Keratinocyte (primary cell): ENCODE measurements at regions not wholly inside any gene's neighbourhood (a gene's known extent, or its start where the extent isn't known, plus 50 kb on each side); places are given as distances from the start of the nearest gene placed in this dataset.

Source experiments
- DNase-seq: peaks from one replicate; pipeline ENCODE4 v3.0.0-alpha.2; 2011; ENCODE audit warnings: low read depth, missing footprints, low spot score
- FAIRE-seq: peaks from 2 replicates; lab custom pipeline; 2011; peaks lifted over from hg19 to GRCh38; lab: Jason Lieb, UNC
- H2AFZ ChIP-seq: 2 replicates; pipeline ENCODE4 v1.6.0; 2012; ENCODE audit warnings: low read length, control low read depth, inconsistent platforms; ENCODE audit not compliant: control insufficient read depth
- H3K27ac ChIP-seq: 2 replicates; pipeline ENCODE4 v1.5.1; 2011; ENCODE audit warnings: low read length; ENCODE audit not compliant: control insufficient read depth, insufficient read depth
- H3K27me3 ChIP-seq: 3 replicates; pipeline ENCODE4 v1.6.0; 2011; ENCODE audit warnings: low read length; ENCODE audit not compliant: control insufficient read depth, insufficient read depth; ENCODE audit errors: extremely low read depth
- H3K36me3 ChIP-seq, 2 experiments: 2 replicates in 1 of 2; 3 replicates in 1 of 2; pipeline ENCODE4 v1.5.1; 2011; ENCODE audit warnings: low read length in 2 of 2, mild to moderate bottlenecking in 1 of 2; ENCODE audit not compliant: control insufficient read depth in 2 of 2, insufficient read depth in 2 of 2; ENCODE audit errors: extremely low read depth in 1 of 2
- H3K4me1 ChIP-seq: 3 replicates; pipeline ENCODE4 v1.5.1; 2011; ENCODE audit warnings: low read length; ENCODE audit not compliant: control insufficient read depth, insufficient read depth; ENCODE audit errors: extremely low read depth
- H3K4me2 ChIP-seq: 3 replicates; pipeline ENCODE4 v1.6.0; 2011; ENCODE audit warnings: low read depth, low read length; ENCODE audit not compliant: control insufficient read depth, insufficient read depth; ENCODE audit errors: extremely low read depth
- H3K4me3 ChIP-seq, 3 experiments: fragments of 200-600 bp in 1 of 3; sonication (generic) in 1 of 3; 2 replicates in 2 of 3; 3 replicates in 1 of 3; pipeline ENCODE4 v1.5.1; 2011 to 2016; ENCODE audit warnings: low read length in 3 of 3, mild to moderate bottlenecking in 3 of 3, control low read depth in 2 of 3, inconsistent platforms in 1 of 3, low read depth in 1 of 3, mixed read lengths in 1 of 3, mixed run types in 1 of 3, moderate library complexity in 1 of 3; ENCODE audit not compliant: control insufficient read depth in 2 of 3, insufficient read depth in 2 of 3; ENCODE audit errors: extremely low read depth in 1 of 3
- H3K79me2 ChIP-seq: 2 replicates; pipeline ENCODE4 v1.6.0; 2012; ENCODE audit warnings: low read length; ENCODE audit not compliant: control insufficient read depth, insufficient read depth
- H3K9ac ChIP-seq: 3 replicates; pipeline ENCODE4 v1.6.0; 2011; ENCODE audit warnings: low read length; ENCODE audit not compliant: control insufficient read depth, insufficient read depth; ENCODE audit errors: extremely low read depth
- H3K9me1 ChIP-seq: 3 replicates; pipeline ENCODE4 v1.6.0; 2011; ENCODE audit warnings: low read length; ENCODE audit not compliant: control insufficient read depth, insufficient read depth; ENCODE audit errors: extremely low read depth
- H3K9me3 ChIP-seq: 2 replicates; pipeline ENCODE4 v1.5.1; 2012; ENCODE audit warnings: low read depth, low read length; ENCODE audit not compliant: control insufficient read depth
- H4K20me1 ChIP-seq: 3 replicates; pipeline ENCODE4 v1.6.0; 2011; ENCODE audit warnings: low read length; ENCODE audit not compliant: control insufficient read depth, insufficient read depth; ENCODE audit errors: extremely low read depth
- EZH2 ChIP-seq: IDR thresholded peaks from one replicate; pipeline ENCODE4 v1.6.1; 2012; ENCODE audit warnings: inconsistent platforms, mild to moderate bottlenecking, low read length, moderate library complexity
- dilution Hi-C: fragments of 300-500 bp; cut with MboI; formaldehyde crosslinking; loops from one replicate; pipeline ENCODE4 v1.7.0; 2020; ENCODE audit warnings: low sequenced_read_pairs; ENCODE audit not compliant: extremely low pct_ligation_motif_present
- TF ChIP-seq, protein P1 (sequence below), 3 experiments: IDR thresholded peaks in 1 of 3; conservative IDR thresholded peaks in 1 of 3; optimal IDR thresholded peaks in 1 of 3; 2 replicates in 2 of 3; 3 replicates in 1 of 3; pipeline versions ENCODE3 to v1.5.1; 2011; ENCODE audit warnings: low read length in 3 of 3, mild to moderate bottlenecking in 3 of 3, moderate library complexity in 2 of 3, control low read depth in 1 of 3, inconsistent platforms in 1 of 3; ENCODE audit not compliant: insufficient read depth in 2 of 3; ENCODE audit errors: extremely low read depth in 1 of 3

DNA sequence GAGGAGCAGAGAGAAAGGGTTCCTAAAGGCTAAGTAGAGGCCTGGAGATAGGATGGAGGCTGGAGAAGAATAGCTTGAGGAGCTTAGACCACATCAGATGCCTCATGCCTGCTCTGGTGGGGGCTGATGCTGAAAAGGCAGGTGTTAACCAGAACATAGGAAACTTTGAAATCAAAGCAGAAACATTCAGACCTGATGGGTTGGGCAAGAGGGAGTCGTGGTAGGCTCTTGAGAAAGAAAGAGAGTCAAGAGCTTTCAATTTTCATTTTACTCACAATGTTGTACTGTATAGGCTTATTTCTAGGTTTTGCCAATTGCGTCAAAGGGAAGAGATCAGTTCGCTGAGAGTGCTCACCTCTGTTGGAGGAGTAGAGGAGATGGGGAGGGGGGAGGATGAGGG lies 406.6 kb upstream of the SALL1 start:
- FAIRE-seq (no peak), DNase-seq (no peak)
- no peaks in the 10 kb centered on the region for H4K20me1 ChIP-seq
- H3K27ac ChIP-seq = peak overlapping the region; percentile 72
- H3K9ac ChIP-seq = no peak overlapping the region
- no peak overlapping the region for H3K4me3 ChIP-seq
- H3K9me1 ChIP-seq = no peaks in the 10 kb centered on the region
- H3K79me2 ChIP-seq = no peaks in the 10 kb centered on the region
- H2AFZ ChIP-seq = no peak overlapping the region
- no peak overlapping the region for H3K4me2 ChIP-seq
- peaks cover 47% of the 10 kb centered on the region for H3K4me1 ChIP-seq
- dilution Hi-C loops = no loop called here
- H3K9me3 ChIP-seq = no peaks in the 10 kb centered on the region
- no peaks in the 10 kb centered on the region for H3K27me3 ChIP-seq
- TF ChIP-seq, protein P1, sequence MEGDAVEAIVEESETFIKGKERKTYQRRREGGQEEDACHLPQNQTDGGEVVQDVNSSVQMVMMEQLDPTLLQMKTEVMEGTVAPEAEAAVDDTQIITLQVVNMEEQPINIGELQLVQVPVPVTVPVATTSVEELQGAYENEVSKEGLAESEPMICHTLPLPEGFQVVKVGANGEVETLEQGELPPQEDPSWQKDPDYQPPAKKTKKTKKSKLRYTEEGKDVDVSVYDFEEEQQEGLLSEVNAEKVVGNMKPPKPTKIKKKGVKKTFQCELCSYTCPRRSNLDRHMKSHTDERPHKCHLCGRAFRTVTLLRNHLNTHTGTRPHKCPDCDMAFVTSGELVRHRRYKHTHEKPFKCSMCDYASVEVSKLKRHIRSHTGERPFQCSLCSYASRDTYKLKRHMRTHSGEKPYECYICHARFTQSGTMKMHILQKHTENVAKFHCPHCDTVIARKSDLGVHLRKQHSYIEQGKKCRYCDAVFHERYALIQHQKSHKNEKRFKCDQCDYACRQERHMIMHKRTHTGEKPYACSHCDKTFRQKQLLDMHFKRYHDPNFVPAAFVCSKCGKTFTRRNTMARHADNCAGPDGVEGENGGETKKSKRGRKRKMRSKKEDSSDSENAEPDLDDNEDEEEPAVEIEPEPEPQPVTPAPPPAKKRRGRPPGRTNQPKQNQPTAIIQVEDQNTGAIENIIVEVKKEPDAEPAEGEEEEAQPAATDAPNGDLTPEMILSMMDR (optimal IDR thresholded peaks at IDR 0.05 in 1 of 3, IDR thresholded peaks at IDR 0.05 in 1 of 3, conservative IDR thresholded peaks at IDR 0.05 in 1 of 3; ENCODE audit: extremely low read depth in 1 of 3, insufficient read depth in 2 of 3, low read length in 3 of 3) = no peak
- no peak for TF ChIP-seq EZH2
- H3K36me3 ChIP-seq = no peaks in the 10 kb centered on the region

DNA sequence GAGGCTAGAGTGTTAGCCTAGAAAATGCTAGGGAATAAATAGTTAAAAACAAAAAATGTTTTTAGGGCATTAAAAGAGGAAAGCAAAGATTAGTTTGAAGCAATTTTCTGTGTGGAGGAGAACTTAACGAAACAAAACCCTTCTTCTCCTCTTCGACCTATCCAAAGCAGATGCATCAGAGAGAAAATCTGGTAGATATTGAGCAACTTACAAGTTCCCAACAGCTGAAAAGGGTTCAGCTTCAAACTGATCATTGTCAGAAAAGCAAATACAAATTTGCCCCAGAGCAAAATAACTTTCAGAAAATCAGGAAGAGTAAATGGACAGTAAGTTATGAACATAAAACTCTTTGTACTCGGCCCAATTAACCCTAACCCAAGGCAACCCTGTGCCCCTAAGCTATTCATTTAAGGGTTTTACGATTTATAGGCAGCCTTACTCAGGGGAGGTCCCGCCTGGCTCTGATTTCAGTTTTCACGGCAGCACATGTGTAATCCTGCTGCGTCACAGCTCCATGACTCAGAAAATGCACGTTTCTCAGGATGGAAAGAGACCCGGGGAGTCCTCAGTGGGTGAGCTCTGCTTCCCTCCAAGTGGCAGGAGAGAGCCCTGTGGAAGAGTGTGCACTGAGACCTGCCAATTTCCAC lies 405.7 kb upstream of the SALL1 start:
- no peaks in the 10 kb centered on the region for H4K20me1 ChIP-seq
- peak overlapping the region in 1 of 3 experiments; percentile 9 for H3K4me3 ChIP-seq
- no peak for TF ChIP-seq EZH2
- TF ChIP-seq, protein P1 (optimal IDR thresholded peaks at IDR 0.05 in 1 of 3, IDR thresholded peaks at IDR 0.05 in 1 of 3, conservative IDR thresholded peaks at IDR 0.05 in 1 of 3; ENCODE audit: extremely low read depth in 1 of 3, insufficient read depth in 2 of 3, low read length in 3 of 3) = no peak
- peak overlapping the region; percentile 14 for H2AFZ ChIP-seq
- H3K27ac ChIP-seq = peak overlapping the region; percentile 72
- FAIRE-seq = peak; percentile 78
- no peaks in the 10 kb centered on the region for H3K27me3 ChIP-seq
- no peak for DNase-seq
- H3K79me2 ChIP-seq = no peaks in the 10 kb centered on the region
- H3K4me1 ChIP-seq = peaks cover 47% of the 10 kb centered on the region
- H3K4me2 ChIP-seq = peak overlapping the region; percentile 58
- dilution Hi-C loops = no loop called here
- H3K9me1 ChIP-seq = no peaks in the 10 kb centered on the region
- no peaks in the 10 kb centered on the region for H3K9me3 ChIP-seq
- H3K9ac ChIP-seq = peak overlapping the region; percentile 52
- no peaks in the 10 kb centered on the region for H3K36me3 ChIP-seq
